ENCODE measurements at regions not wholly inside any gene's neighbourhood (a gene's known extent, or its start where the extent isn't known, plus 50 kb on each side); places are given as distances from the start of the nearest gene placed in this dataset.
"Not testable (repeated sequence)": the region's sequence is repeated elsewhere in the genome, so short reads cannot be mapped to it uniquely, and the experiment has no call there.

- Histone ChIP-seq H3K36me3 (no peaks in the 10 kb centered on the region), H3K27me3 (ENCODE audit: low read depth) (no peaks in the 10 kb centered on the region), H3K4me1 (no peaks in the 10 kb centered on the region), H3K27ac (no peak overlapping the region), H3K9me3 (no peaks in the 10 kb centered on the region), H3K4me3 (no peak overlapping the region)
- ATAC-seq = no peak
- DNase-seq = no peak
- no peak for TF ChIP-seq CTCF (IDR thresholded peaks at IDR 0.05)
- intact Hi-C loops (cut with DNase I) = no loop called here
Measured at GRCh38 chrX:112197840-112198239, 115.3 kb upstream of the TRPC5 start.

DNA sequence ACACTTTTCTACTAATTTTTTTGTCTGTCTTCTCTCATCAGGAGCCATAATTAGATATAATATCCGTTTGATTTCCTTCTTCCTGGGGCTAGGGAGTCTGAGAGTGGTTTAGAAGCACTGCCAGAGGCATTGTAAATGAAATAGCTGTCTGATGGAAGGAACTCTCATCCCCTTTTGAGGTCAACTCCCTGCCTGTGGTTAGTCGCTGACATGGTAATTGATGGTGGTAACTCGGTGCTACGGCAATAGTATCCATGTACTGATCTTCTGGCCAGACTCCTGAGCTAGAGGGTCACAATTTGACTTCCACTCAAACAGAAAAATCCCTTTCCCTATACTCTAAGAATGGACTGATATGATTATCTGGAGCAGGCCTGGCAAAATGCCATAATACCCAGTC, 108.1 kb upstream of the TRPC5 start:
- intact Hi-C loops (cut with DNase I) = no loop called here
- Histone ChIP-seq H3K27ac (no peak overlapping the region), H3K27me3 (ENCODE audit: low read depth) (no peaks in the 10 kb centered on the region), H3K9me3 (no peaks in the 10 kb centered on the region), H3K4me1 (no peaks in the 10 kb centered on the region), H3K36me3 (no peaks in the 10 kb centered on the region), H3K4me3 (no peak overlapping the region)
- ATAC-seq (no peak), DNase-seq (no peak)
- TF ChIP-seq CTCF (IDR thresholded peaks at IDR 0.05) = no peak

DNA sequence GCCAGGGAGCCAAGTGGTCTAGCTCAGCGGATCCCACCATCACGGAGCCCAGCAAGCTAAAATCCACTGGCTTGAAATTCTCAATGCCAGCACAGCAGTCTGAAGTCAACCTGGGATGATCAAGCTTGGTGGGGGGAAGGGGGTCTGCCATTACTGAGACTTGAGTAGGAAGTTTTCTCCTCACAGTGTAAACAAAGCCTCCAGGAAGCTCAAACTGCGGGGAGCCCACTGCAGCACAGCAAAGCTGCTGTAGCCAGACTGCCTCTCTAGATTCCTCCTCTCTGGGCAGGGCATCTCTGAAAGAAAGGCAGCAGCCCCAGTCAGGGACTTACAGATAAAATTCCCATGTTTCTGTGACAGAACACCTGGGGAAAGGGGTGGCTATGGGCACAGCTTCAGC, 98.8 kb upstream of the TRPC5 start:
- ATAC-seq; intact Hi-C loops (cut with DNase I); H3K27ac ChIP-seq; H3K9me3 ChIP-seq; H3K4me1 ChIP-seq; DNase-seq; H3K4me3 ChIP-seq; H3K36me3 ChIP-seq; H3K27me3 ChIP-seq (ENCODE audit: low read depth): not testable (repeated sequence)

- no peaks in the 10 kb centered on the region for H3K36me3 ChIP-seq
- ATAC-seq (no peak), DNase-seq (no peak)
- H3K9me3 ChIP-seq = no peaks in the 10 kb centered on the region
- intact Hi-C loops (cut with DNase I) = no loop called here
- no peak overlapping the region for H3K4me3 ChIP-seq
- no peaks in the 10 kb centered on the region for H3K4me1 ChIP-seq
- TF ChIP-seq CTCF (IDR thresholded peaks at IDR 0.05) = no peak
- no peaks in the 10 kb centered on the region for H3K27me3 ChIP-seq (ENCODE audit: low read depth)
- H3K27ac ChIP-seq = no peak overlapping the region
Measured at GRCh38 chrX:112164420-112164819, 81.8 kb upstream of the TRPC5 start.

DNA sequence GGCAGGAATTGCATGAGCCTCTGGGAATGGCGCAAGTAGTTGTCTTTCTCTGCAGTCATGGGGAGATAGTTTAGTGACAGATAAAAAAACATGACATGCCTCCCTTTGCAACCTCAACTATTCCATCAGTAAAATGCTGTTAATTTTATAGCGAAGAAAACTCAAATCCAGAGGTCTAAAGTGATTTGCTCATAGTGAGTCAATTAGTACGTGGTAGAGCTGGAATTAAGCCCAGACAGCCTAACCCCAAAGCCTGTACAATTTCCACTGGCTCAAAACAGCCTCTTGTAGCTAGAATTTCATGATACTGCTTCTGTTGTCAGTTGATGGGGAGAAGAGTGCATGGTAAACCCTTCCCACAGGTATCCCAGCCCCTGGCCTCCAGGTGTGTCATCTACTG, 81.3 kb upstream of the TRPC5 start:
- Histone ChIP-seq H3K27me3 (ENCODE audit: low read depth) (no peaks in the 10 kb centered on the region), H3K27ac (no peak overlapping the region), H3K9me3 (no peaks in the 10 kb centered on the region), H3K4me3 (no peak overlapping the region), H3K4me1 (no peaks in the 10 kb centered on the region), H3K36me3 (no peaks in the 10 kb centered on the region)
- TF ChIP-seq CTCF (IDR thresholded peaks at IDR 0.05) = no peak
- ATAC-seq = no peak
- DNase-seq = no peak
- intact Hi-C loops (cut with DNase I) = no loop called here

DNA sequence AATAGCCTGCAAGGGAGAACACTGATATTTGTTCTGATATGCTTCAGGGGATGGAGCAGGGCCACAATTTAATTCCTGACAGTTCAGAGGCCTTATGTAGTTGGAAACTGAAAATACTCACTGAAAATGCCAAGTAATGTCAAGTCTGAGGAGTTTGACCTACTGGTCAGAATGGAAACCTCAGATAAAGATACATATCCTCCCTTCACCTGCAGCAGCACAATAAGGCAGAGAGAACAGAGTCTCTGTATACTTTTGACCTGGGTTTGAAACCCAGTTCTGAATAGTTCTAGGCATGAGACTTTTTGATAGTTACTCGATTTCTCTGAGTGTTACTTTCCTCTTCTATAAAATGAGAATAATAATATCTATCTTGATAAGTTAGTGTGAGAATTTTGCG, 65.8 kb upstream of the TRPC5 start:
- no peak for DNase-seq
- Histone ChIP-seq H3K36me3 (no peaks in the 10 kb centered on the region), H3K27ac (no peak overlapping the region), H3K9me3 (no peaks in the 10 kb centered on the region), H3K27me3 (ENCODE audit: low read depth) (no peaks in the 10 kb centered on the region), H3K4me1 (no peaks in the 10 kb centered on the region), H3K4me3 (no peak overlapping the region)
- ATAC-seq = no peak
- TF ChIP-seq CTCF (IDR thresholded peaks at IDR 0.05) = no peak
- intact Hi-C loops (cut with DNase I) = no loop called here

Data from lower lobe of right lung (tissue), 2 donors.